GM18907 (cell line): ENCODE measurements at regions not wholly inside any gene's neighbourhood (a gene's known extent, or its start where the extent isn't known, plus 50 kb on each side); places are given as distances from the start of the nearest gene placed in this dataset.

Experiments used
- ATAC-seq: cut with Tn5 transposase; IDR thresholded peaks from one replicate; pipeline ENCODE4 v1.9.1; 2021; ENCODE audit warnings: mild to moderate bottlenecking, moderate library complexity; ENCODE audit not compliant: unreplicated experiment

DNA sequence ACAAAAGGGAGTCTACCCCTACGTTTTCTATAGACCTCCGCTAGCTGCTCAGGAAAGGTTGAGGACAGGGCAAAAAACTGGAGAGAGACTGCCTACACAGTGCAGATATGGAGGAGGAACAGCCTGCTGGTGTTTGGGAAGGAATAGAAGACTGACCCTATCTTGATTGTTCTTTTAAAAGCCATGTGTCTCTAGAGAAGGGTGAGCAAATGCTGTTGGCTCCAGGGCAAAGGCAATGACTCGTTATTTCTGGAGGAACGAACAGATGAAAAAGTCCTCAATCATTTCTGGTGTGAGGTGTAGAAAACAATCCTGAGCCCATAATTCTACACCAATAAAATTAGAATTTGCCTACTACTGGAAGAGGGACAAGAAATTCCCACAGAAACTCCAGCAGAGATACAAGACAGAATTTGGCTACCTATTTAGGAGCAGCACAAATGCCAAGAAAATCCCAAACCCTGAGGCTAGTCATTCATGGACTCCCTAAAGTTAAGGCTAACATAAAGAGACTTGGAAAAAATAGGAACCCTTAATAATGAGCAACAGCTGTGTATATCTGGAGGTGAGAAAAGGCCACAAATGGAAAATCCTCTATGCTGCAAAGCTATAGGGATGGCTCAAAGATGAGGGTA is 1206.3 kb upstream of the CNTN5 start:
- no peak for ATAC-seq

DNA sequence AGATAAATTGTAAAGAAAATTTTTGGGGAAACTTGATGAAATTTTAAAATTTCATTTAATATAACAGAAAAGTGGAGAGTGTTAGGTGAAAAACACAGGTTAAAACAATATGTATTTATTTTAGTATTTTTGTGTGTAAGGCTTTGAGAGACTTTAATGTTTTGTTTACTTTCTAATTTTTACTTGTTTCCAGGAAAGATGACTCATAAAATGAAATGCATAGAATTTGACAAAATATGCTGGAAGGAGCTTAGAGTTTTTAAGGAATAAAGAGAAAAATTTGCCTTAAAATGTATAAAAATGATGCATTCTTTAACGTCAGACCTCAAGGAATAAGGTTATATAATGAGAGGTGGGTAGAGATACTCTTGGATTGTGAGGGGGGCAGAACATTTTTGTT is 1205.1 kb upstream of the CNTN5 start:
- ATAC-seq = no peak

DNA sequence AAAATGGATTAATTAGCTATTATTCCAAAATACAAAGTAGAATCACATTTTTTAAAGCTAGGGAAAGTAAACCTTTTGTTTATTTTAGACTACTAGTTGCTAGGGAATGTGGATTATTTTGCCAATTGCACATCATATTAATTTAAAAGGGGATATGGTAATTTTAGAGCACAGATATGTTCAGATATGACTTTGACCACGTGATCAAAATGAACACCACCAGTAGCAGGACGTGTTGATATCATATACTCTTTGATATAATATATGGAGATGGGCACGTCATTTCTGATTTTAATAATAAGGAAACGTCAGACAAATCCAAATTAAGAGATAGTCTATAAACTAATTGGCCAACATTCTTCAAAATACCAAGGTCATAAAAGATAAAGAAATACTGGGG is 1188.3 kb upstream of the CNTN5 start:
- ATAC-seq = no peak

DNA sequence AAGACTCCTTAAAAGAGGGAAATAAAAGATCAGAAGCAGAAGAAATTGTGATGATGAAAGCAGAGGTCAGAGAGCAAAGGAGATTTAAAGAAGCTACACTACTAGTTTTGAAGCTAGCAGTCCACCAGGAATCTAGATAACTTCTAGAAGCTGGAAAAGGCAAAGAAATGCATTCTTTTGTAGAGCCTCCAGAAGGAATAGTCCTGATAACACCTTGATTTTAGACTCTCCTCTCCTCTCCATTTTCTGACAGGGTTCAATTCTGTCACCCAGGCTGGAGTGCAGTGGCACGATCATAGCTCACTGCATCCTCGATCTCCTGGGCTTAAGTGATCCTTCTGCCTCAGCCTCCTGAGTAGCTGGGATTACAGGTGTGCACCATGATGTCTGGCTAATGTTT is 1187.3 kb upstream of the CNTN5 start:
- no peak for ATAC-seq

DNA sequence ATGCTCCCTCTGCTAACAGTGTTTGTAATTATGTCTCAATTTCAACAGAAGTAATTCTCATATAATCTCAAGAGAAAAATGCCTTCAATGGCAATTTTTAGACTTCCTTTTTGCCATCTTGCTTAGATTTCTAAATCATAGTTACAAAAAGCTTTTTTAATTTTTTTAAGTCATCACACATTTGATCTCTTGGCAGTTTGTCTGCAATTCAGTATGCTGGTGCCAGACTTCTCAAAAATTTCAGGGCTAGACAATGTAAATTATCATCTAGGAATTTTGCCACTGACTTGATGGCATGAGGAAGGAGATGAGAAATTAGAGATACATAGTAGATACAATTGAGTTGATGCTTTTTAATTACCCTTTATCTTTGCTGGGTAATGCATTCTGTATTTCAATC is 1176.7 kb upstream of the CNTN5 start:
- no peak for ATAC-seq

DNA sequence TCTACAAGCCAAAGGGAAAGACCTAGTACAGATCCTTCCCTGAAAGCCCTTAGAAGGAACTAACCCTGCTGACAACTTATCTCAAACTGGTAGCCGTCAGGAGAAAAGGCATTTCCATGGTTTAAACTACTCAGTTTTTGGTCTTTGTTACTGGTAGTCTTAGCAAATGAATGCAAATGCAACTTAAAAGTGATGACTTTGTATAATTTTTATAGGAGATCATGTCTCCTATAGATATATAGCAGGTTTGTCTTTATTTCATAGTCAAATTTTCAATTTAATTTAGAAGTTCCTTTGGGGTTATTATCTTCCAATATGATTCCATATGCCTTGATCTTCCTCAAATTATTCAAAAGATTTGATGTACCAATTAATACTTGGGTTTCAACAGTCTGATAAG is 1173.0 kb upstream of the CNTN5 start:
- ATAC-seq = no peak

DNA sequence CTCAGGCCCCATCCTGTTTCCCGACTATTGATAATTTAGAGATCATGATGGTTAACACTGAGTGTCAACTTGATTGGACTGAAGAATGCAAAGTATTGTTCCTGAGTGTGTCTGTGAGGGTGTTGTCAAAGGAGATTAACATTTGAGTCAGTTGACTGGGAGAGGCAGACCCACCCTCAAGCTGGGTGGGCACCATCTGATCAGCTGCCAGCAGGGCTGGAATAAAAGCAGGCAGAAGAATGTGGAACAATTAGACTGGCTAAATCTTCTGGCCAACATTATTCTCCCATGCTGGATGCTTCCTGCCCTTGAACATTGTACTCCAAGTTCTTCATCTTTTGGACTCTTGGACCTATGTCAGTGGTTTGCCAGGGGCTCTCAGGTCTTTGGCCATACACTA is 1170.0 kb upstream of the CNTN5 start:
- no peak for ATAC-seq

DNA sequence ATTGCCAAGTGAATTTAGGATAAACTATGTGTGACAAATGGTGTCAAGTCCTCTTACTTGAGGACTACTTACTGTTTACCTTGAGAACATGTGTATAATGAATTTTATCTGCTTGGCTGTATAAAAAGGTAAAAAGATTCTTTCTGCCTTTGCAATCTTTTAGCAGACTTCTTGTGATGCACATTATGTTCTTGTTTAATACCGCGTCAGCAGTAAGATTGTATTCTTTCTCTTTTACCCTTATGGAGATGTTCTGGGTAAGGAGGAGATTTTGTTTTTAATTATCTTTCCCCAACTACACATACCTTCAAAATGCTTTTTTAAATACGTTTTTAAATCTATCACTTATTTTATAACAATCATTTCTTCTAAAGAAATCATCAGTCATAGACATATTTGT is 1166.4 kb upstream of the CNTN5 start:
- no peak for ATAC-seq

DNA sequence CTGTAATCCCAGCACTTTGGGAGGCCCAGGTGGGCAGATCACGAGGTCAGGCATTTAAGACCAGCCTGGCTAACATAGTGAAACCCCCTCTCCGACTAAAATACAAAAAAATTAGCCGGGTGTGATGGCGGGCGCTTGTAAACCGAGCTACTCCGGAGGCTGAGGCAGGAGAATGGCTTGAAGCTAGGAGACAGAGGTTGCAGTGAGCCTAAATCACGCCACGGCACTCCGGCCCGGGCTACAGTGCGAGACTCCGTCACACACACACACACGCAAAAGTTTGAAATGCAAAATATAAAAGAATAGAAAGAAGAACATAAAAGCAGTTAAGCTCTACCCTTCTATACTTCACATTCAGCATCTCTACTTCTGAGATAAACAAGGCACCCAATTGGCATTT is 1165.9 kb upstream of the CNTN5 start:
- ATAC-seq = no peak

DNA sequence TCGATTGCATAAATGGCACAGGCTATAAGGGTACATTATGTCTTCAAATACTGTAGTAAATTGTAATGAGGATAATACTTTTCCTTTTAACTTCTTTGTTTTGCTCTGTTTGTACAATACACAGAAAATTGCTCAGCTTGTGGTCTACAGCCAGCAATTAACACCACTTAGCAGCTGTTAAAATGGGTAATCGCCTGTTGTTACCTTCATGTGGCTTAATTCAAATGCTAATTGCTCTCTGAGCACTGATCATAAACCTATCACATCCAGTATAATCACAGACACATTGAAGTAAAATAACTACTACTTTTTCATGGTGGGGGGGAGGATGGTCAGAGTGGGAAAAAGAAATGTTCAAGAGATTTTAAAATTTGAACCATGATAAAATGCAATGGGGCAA is 1164.1 kb upstream of the CNTN5 start:
- no peak for ATAC-seq

DNA sequence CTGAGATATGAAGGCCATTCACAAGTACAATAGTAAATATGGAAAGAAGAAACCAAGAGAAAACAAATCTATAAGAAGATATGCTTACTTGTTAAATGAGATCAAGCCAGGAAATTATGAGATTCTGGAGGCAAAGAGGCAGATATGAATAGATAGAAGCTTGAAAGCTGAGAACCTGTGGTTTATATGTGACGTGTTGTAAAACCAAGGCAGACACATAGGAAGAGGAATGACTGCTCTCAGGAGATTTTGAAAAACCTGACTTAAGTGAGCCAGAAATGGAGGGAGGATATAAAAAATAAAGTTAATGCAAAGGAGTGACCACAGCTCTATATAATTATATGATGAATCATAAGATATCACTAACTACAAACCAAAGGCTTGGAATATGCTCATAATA is 1160.5 kb upstream of the CNTN5 start:
- no peak for ATAC-seq

DNA sequence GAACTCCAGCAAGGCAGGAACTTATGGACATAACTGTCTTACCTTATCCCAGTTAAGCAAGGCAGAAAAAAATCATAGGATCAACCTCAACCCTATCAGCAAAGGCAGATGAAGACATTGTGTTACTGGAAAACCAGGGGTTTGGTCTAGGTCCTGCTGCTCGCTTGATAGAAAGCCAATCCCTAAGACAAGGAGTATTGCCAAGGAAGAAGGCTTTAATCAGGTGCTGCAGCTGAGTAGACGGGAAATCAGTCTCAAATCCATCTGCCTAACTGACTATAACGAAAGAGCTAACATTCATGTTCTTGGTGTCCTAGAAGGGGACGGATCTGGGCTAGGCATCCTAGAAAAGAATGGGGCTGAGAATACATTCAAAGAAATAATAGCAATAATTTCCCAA is 1158.7 kb upstream of the CNTN5 start:
- no peak for ATAC-seq

DNA sequence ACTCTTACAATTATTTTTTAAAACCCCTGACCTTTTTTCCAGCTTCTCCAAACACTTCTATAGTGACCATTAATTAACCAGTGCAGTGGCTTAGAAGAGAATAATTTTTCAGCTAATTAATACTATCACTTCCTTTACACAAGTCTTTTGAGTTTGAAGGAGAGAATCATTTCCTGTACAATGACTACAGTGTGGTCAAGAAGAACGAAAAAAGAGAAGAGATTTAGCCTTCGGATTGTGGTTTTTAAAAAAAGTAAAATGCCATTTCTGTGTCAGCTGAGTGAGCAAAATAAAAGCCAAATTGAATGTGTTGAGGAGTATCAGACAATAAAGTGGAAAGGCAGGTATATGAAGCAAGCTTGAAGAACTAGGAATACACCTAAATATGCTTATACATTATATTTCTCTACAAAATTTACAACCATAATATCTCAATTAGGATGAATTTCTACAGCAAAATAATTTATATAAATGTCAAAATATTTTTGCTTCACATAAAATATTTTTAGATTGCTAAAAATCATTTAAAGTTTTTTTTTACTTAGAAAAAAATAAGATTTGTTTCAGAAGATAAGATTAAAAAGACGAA is 1155.2 kb upstream of the CNTN5 start:
- ATAC-seq = no peak

DNA sequence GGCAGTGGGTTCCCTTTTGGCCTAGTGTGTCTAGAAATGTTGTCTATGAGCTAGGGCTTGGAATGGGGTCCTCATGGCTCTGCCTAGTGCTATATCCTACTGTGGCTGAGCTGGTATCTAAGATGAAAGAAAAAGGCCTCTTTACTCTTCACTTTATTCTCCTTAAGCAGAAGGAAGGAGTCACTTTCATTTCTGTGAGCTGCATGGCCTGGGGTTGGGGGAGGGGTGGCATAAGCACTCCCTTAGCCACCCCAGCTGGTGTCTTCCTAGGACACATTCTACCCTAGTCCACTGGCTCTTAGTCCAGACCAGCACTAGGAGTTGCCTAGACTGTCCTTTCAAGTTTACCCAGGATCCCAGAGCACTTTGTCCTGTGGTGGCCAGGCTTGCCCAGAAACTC is 1148.9 kb upstream of the CNTN5 start:
- no peak for ATAC-seq

DNA sequence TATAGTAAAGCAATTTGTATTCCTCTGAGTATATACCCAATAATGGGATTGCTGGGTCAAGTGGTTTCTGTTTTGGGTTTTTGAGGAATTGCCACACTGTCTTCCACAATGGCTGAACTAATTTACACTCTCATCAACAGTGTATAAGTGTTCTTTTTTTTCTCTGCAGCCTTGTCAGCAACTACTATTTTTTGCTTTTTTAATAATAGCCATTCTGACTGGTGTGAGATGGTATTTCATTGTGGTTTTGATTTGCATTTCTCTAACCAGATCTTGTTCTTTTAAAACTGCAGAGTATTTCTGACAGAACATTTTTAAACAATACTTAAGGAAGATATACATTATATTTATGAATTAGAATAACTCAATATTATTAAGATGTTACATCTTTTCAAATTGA is 1140.5 kb upstream of the CNTN5 start:
- ATAC-seq = no peak

DNA sequence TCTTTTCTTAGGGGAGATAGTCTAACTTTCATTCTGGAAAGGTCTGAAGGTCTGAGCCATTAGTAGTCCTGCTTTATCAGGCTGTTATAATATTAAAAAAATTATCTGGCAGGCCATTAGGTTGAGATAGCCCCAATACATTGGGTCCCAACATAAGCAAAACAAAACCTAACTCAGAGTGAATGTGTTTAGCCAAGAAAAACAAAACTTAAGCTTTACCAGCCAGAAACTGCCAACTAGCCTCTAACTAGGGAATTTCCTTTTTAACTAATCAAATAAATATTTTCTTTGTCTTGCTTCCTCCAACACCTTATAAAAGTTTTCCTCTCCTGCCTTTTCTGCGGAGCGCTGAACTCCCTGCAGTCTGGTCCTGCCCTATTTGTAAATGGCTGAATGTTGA is 1137.7 kb upstream of the CNTN5 start:
- no peak for ATAC-seq

DNA sequence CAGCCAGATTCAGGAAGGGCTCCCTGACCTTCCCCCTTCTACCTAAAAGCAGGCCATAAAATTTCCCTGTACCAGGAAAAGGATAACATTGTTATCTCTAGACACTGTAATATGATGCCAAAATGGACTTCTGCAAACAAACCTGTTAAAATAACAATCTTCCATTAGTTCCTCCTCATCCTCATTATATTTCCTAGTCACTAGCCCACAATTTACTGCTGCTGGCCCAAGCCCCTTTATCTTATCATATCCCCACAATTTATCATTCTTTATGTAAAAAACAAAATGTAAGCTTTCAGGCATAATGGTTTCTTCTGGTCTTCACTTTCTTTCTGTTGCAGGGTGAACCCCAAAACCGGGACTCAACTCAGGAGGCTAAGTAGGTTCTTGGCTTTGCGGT is 1132.1 kb upstream of the CNTN5 start:
- ATAC-seq = no peak

DNA sequence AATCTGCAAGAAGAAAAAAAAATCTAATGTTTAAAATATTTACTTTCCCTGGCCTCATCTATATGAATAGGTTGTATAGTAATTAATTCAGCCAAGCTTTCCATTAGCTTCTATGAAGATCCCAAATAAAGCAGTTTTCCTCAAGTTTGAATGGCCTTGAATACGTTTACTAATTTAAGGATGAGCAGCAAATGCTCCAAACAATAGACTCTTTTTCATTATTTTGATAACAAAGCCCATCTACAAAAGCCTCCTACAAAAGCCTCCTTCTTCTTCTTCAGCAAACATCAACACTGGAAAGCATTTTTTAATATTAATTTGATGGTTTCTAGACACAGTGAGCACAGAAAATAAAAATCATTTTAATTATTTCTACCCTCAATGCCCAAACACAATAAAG is 1130.3 kb upstream of the CNTN5 start:
- no peak for ATAC-seq

DNA sequence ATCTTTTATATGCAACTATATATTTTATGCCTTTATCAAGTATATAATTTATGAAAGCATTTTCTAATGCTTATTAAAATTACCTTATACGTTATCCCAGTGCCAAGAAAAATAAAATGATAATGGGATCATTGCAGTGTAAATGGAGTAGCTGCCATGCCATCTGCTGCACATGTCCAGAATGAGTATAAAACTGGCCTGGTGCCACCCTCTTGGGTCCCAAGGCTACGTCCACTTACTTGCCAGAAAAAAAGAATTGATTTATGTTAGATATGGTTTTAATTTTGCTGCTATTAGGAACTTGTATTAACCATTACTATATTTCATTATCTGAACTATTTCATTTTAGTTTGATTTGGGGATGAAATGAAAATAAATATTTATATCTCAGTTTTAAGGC is 1127.1 kb upstream of the CNTN5 start:
- no peak for ATAC-seq

DNA sequence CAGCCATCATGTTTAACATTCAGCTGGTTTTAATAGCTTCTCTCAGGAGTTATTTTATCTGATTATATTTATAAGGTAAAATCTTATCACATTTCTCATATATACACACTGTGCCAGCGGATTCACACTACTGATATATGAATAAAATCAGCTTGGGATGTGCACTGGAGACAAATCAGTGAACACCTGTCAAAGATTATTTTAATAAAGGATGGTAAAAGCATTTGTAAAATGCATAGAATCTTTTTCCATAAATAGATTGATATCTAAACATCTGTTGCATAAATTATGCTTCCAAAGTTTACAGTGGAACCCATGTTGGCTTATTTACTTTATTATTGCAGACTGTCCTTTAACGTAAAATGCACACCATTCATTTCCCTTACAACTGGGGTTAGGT is 1125.8 kb upstream of the CNTN5 start:
- ATAC-seq = no peak

DNA sequence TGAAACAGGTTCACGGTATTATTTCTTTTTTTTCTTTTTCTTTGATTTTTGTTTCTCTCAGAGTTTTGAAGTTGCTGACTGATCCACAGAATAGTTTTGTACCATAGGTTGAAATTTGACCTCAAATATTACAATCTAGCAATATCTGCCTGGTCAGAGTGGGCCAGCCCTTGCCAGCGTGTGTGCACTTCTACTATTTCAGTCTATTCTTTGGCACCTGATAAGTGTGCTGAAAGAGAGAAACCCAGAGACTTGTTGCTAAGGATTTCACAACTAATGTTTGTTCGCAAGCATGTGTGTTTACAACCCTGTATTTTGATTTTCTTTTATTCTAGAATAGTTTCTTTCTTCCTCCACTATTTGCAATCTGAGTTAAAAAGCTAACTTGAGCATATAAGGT is 1125.2 kb upstream of the CNTN5 start:
- no peak for ATAC-seq

DNA sequence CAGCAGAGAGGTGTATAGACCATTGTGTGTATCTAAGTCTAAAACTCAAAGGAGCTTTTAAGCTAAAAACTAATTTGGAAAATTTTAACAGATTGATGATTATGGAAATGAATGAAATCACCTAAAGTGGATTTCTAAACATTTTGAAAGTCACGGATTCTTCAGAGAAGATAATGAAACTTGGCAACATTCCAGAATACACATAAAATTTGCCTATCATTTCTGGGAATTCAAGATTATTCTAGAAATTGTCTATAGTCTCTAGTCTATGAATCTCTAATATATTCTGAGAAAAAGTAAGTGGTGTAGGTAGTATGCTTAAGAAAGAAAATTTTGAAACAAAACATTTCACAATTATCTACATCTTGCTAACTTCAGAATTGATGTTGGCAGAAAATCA is 1117.9 kb upstream of the CNTN5 start:
- no peak for ATAC-seq

DNA sequence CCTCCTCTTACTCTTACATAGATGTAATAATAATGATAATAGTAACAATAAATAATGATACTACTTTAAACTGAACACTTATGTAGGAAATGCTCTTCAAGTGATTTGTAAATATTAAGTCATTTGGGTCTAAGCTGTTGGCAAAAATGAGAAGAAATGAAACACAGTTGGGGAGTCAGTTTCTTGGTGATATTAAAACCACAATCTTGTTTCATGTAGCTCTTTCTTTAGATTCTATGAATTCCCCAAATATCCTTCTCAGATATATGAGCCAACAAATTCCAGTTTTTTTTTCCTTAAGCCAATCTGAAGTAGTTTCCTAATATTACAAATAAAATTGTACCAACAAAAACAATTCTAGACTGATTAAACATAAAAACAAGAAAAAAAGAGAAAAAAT is 1115.6 kb upstream of the CNTN5 start:
- ATAC-seq = no peak
